GM18868 (cell line): ENCODE measurements at regions not wholly inside any gene's neighbourhood (a gene's known extent, or its start where the extent isn't known, plus 50 kb on each side); places are given as distances from the start of the nearest gene placed in this dataset.

Experiments used
- ATAC-seq: cut with Tn5 transposase; IDR thresholded peaks from one replicate; pipeline ENCODE4 v1.9.1; 2021; ENCODE audit warnings: mild to moderate bottlenecking, moderate library complexity; ENCODE audit not compliant: unreplicated experiment

- ATAC-seq, result no peak
Measured at GRCh38 chr5:61263072-61263471, 69.0 kb upstream of the ZSWIM6 start.

GRCh38 chr5:61263561-61264272 lies 68.3 kb upstream of the ZSWIM6 start:
- no peak for ATAC-seq

GRCh38 chr5:61264273-61264661 lies 67.8 kb upstream of the ZSWIM6 start:
- ATAC-seq, result no peak

GRCh38 chr5:61267116-61267515 lies 64.9 kb upstream of the ZSWIM6 start:
- ATAC-seq, result no peak

GRCh38 chr5:61268871-61269270 lies 63.2 kb upstream of the ZSWIM6 start:
- no peak for ATAC-seq

- ATAC-seq, result no peak
Measured at GRCh38 chr5:61270510-61271165, 61.4 kb upstream of the ZSWIM6 start.

- ATAC-seq, result no peak
Measured at GRCh38 chr5:61272688-61273087, 59.4 kb upstream of the ZSWIM6 start.

- ATAC-seq, result no peak
Measured at GRCh38 chr5:61273279-61273975, 58.6 kb upstream of the ZSWIM6 start.

GRCh38 chr5:61274511-61274911 lies 57.5 kb upstream of the ZSWIM6 start:
- no peak for ATAC-seq

GRCh38 chr5:61275841-61276240 lies 56.2 kb upstream of the ZSWIM6 start:
- ATAC-seq, result no peak

- no peak for ATAC-seq
Measured at GRCh38 chr5:61277190-61277589, 54.9 kb upstream of the ZSWIM6 start.

- ATAC-seq, result no peak
Measured at GRCh38 chr5:61277781-61278180, 54.3 kb upstream of the ZSWIM6 start.

- no peak for ATAC-seq
Measured at GRCh38 chr5:61279725-61280124, 52.3 kb upstream of the ZSWIM6 start.

- ATAC-seq, result peak; percentile 71
Measured at GRCh38 chr5:61280205-61280604, 51.9 kb upstream of the ZSWIM6 start.

- ATAC-seq, result no peak
Measured at GRCh38 chr5:61280761-61281427, 51.2 kb upstream of the ZSWIM6 start.

GRCh38 chr5:61281686-61282085 lies 50.4 kb upstream of the ZSWIM6 start:
- no peak for ATAC-seq
